Right cardiac atrium (tissue), 5 donors: ENCODE measurements at regions not wholly inside any gene's neighbourhood (a gene's known extent, or its start where the extent isn't known, plus 50 kb on each side); places are given as distances from the start of the nearest gene placed in this dataset.

Source experiments
- ATAC-seq, 2 donors: fragments of 200-7000 bp; cut with Tn5 transposase; one replicate each; pipeline versions ENCODE4 v1.8.0 to v1.9.1; 2020; ENCODE audit warnings: moderate library complexity in 2 of 2, mild to moderate bottlenecking in 1 of 2
- DNase-seq, 3 donors: peaks; one replicate each; pipeline ENCODE4 v3.0.0-alpha.2; 2020
- H3K27ac ChIP-seq: one replicate; pipeline ENCODE4 v1.5.1; 2013; ENCODE audit warnings: mild to moderate bottlenecking, low read length, control low read depth, moderate library complexity
- H3K27me3 ChIP-seq: one replicate; pipeline ENCODE4 v1.6.1; 2013; ENCODE audit not compliant: control insufficient read depth, insufficient read depth
- H3K4me1 ChIP-seq: one replicate; pipeline ENCODE4 v1.6.1; 2013; ENCODE audit warnings: low read length; ENCODE audit not compliant: control insufficient read depth, insufficient read depth
- H3K4me3 ChIP-seq: one replicate; pipeline ENCODE4 v1.5.1; 2013; ENCODE audit warnings: low read length, control low read depth
- H3K9me3 ChIP-seq: one replicate; pipeline ENCODE4 v1.6.1; 2013; ENCODE audit warnings: low read length; ENCODE audit not compliant: control insufficient read depth
- WGBS: extraction: QIAGEN DNeasy Blood & Tissue Kit; methylation state at CpG from one replicate; pipeline ENCODE4 v1.1.7; 2013; 5-methylcytosine and 5-hydroxymethylcytosine counted together
- intact Hi-C, 4 donors: fragments of 100-400 bp; cut with DNase I; formaldehyde crosslinking; loops; one replicate each; pipeline versions ENCODE4 v1.11.0 to v1.14.0; 2022 to 2023
- donor health status: healthy with polysubstance abuse.
- donor health status: DM: no; HTN: yes; CAD: no.
- donor health status: DM: no; HTN: no; CAD: no.
- donor health status: DM: no; HTN: yes; CAD: no; lungs with severe emphysema.
- donor health status: DM: yes; HTN: yes; CAD: no.

DNA sequence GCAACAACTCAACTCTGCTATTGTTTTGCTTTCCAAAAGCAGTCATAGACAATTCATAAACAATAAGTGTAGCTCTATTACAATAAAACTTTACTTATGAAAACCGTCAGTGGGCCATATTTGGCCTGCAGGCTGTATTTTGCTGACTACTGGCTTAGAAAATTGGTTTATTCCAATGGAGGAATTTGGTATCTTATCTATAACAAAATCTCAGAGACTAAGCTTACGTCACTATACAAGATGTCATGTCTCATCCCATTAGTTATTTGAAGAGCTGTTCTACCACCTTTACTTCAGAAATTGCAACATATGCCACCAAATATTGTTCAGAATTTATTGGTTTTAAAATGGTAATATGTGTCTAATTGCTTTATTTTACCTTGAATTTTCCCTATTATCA is 436.9 kb downstream of the HTR1B start:
- H3K27ac ChIP-seq, result no peak overlapping the region
- WGBS, result 60% methylated on average over 2 of the region's 2 CpGs
- H3K27me3 ChIP-seq, result no peaks in the 10 kb centered on the region
- H3K4me3 ChIP-seq, result no peak overlapping the region
- intact Hi-C loops, result no loop called here
- no peaks in the 10 kb centered on the region for H3K9me3 ChIP-seq
- ATAC-seq, result no peak
- H3K4me1 ChIP-seq, result no peaks in the 10 kb centered on the region
- DNase-seq, result no peak

DNA sequence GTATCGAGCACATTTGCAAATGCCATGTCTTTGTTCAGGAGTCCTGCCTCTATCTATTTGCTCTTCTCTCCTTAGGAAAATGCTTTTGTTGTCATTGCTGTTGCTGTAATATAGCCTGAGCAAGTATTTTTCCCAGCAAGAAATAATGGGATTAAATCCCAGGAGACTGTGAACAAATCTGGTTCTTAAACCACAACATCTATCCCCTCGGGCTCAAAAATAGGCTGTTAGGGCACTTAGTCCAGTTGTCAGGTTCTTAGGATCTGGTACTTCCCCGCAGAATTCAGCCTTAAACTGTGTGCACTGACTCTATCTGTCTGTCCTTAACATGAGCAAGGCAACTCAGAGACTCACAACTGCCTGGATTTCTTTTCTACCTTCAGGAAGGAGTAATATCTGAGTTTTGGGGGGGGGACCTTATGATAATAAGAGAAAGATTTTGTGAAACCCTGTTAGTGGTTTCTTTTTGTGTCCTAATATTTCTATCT is 437.5 kb downstream of the HTR1B start:
- Histone ChIP-seq H3K4me3 (no peak overlapping the region), H3K4me1 (no peaks in the 10 kb centered on the region), H3K9me3 (no peaks in the 10 kb centered on the region), H3K27me3 (no peaks in the 10 kb centered on the region), H3K27ac (no peak overlapping the region)
- no peak for DNase-seq
- intact Hi-C loops, result no loop called here
- 79% methylated on average over 3 of the region's 3 CpGs for WGBS
- ATAC-seq, result no peak

DNA sequence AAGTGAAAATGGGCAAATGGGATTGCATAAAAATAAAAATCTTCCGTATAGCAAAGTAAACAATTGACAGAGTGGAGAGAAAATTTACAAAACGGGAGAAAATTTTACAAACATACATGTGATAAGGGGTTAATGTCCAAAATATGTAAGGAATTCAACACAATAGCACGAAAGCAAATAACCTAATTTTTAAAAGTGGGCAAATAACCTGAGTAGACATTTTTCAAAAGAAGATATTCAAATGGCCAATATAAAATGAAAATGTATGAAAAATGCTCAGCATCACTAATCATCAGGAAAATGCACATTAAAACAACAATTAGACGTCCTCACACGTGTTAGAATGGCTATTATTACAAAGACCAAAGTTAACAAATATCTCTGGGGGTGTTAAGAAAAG is 441.5 kb downstream of the HTR1B start:
- no peak for DNase-seq
- Histone ChIP-seq H3K4me3 (no peak overlapping the region), H3K27ac (no peak overlapping the region), H3K4me1 (no peaks in the 10 kb centered on the region), H3K27me3 (no peaks in the 10 kb centered on the region), H3K9me3 (no peaks in the 10 kb centered on the region)
- ATAC-seq, result no peak
- intact Hi-C loops, result no loop called here
- WGBS, result 45% methylated on average over 5 of the region's 5 CpGs

DNA sequence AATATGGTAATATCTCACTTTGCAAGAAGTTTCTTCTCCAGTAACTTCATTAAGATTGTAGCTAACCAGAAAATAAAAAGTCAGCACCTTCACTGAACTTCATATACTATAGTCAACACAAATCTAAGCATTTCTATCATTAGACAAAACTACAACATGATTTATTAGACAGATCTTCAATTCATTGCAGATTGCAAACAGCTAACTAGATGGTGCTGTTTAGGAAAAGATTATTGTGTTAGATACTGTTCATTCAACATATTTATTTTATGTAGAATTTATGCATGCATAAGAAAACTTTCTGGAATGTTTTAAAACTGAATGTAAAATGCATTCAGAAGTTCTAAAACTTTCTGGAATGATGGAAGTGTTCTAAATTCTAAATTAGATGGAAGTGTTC is 442.1 kb downstream of the HTR1B start:
- ATAC-seq (no peak), DNase-seq (no peak)
- Histone ChIP-seq H3K4me3 (no peak overlapping the region), H3K4me1 (no peaks in the 10 kb centered on the region), H3K27ac (no peak overlapping the region), H3K27me3 (no peaks in the 10 kb centered on the region), H3K9me3 (no peaks in the 10 kb centered on the region)
- intact Hi-C loops, result no loop called here

DNA sequence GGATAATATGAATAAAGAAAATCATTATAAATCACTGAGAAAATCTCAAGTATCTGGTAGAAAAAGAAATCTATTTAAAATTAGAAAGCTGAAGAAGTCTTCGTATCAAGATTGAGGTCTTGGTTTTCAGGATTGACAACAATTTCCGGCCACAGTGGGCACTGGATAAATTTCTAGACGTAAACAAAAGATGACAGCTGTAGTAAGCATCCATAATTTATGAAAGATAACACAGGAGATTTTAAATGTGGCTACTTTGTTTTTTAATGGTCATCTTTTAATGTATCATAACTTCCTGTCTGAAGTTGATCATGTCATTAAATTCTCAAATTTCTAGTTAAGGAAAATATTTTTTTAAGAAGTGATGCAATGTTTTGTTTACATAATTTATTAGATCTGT is 444.2 kb downstream of the HTR1B start:
- WGBS, result 82% methylated on average over 3 of the region's 3 CpGs
- Histone ChIP-seq H3K4me3 (no peak overlapping the region), H3K27me3 (no peaks in the 10 kb centered on the region)

DNA sequence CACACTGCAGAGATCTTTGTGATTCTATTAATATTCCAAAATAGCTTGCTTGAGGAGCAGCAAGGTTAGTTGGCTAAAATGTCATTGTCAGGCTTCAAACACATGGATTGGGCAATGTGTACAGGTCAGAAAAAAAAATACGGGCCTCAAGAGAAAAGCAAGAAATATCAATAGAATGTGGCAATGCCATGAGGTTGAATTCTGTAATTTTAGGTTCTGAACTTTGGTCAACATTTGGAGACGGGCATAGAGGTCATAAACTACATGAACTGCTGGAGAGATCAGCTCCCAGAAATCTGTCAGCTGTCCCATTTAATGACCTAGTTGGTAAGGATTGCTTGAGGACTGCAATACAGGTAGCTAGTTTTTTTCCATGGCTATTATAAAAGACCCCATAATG is 445.8 kb downstream of the HTR1B start:
- H3K27ac ChIP-seq, result no peak overlapping the region
- ATAC-seq (no peak), DNase-seq (no peak)
- H3K4me1 ChIP-seq, result no peaks in the 10 kb centered on the region
- H3K4me3 ChIP-seq, result no peak overlapping the region
- 78% methylated on average over 2 of the region's 2 CpGs for WGBS
- no peaks in the 10 kb centered on the region for H3K9me3 ChIP-seq
- intact Hi-C loops, result no loop called here
- H3K27me3 ChIP-seq, result no peaks in the 10 kb centered on the region

More for the DNA sequence above, 444.2 kb downstream of the HTR1B start:
- ATAC-seq (no peak), DNase-seq (no peak)
- Histone ChIP-seq H3K9me3 (no peaks in the 10 kb centered on the region), H3K27ac (no peak overlapping the region), H3K4me1 (no peaks in the 10 kb centered on the region)
- intact Hi-C loops, result no loop called here

DNA sequence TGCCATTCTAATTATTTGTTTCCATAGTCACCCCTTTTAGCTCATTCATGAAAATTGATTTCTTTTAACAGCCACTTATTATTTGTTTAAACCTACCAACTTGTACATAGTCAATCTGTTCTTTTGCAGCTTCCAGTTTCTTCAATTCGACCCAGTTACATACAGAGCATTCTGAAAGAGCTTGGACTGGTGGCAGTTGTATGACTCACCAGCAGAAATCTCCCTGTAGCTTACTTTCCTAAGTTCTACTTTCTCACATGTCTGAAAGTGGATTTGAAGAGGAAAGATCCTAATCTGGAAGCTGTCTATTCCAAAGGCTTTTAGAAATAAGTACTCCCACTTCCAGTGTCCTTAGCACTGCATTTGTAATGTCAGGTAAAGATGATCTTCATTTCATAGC is 447.9 kb downstream of the HTR1B start:
- Histone ChIP-seq H3K4me1 (no peaks in the 10 kb centered on the region), H3K27me3 (no peaks in the 10 kb centered on the region), H3K27ac (no peak overlapping the region), H3K4me3 (no peak overlapping the region), H3K9me3 (no peaks in the 10 kb centered on the region)
- WGBS, result 36% methylated on average over 1 of the region's 1 CpG
- ATAC-seq (peak in 1 of 2 donors; percentile 68), DNase-seq (no peak)
- intact Hi-C loops, result no loop called here

DNA sequence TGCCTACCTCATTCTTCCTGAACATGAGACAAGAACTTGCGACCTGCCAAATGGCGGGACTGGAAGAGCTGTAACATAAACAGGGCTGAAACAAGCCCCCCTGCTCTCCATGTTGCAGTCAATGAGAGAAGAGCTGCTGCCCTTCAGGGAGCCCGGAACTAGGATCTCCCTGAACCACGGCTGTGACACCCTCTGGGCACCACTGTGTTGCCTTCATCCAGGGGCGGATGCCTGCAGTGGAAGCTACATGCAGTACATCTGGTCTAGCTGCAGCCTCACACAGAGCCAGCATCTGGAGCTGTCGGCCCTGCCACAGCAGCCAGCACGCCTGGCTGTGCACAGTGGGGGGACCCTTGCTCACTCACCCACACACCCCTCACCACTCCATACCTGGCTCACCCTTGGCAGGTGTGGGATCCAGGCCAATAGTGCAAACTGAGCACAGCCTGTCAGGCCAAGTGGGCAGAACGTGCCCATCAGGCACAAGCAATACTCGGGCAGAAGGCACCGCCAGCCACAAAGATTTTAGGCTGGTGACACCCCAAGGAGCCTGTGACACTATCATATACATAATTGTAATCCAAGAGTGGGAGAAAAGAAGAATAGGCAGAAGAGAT is 451.3 kb downstream of the HTR1B start:
- DNase-seq (peak in 1 of 3 donors; percentile 24), ATAC-seq (no peak)
- Histone ChIP-seq H3K9me3 (no peaks in the 10 kb centered on the region), H3K27ac (no peak overlapping the region), H3K4me1 (no peaks in the 10 kb centered on the region), H3K4me3 (no peak overlapping the region), H3K27me3 (no peaks in the 10 kb centered on the region)
- 90% methylated on average over 10 of the region's 10 CpGs for WGBS
- intact Hi-C loops, result no loop called here

DNA sequence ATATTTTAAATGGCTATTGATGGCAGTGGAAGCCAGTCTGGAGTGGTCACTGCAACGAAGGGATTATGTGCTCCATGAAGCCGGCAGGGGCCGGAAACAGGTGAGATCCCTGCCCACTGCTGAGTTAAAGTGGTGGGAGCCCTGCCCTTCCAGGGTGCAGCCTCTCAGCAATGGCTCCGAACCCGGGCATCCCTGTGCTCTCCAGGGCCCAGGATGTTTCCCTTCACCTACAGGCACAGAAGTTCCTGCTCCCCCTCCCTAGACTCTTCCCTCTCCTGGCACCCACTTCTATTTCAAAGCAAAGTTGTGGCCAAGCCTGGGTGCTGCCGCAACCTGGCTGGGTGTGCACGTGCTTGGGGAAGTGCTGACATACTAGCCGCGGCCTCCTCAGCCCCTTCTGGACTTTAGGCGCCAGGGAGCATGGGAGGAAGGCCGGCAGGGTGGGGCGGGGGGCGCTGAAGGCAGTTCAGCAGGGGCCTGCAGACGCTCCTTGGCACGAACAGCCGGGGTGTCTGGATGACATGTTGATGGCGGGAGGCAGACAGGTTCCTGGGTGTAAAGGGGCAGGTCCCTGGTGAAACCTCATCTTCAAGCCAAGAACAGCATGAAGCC is 452.3 kb downstream of the HTR1B start:
- Histone ChIP-seq H3K9me3 (no peaks in the 10 kb centered on the region), H3K4me1 (no peaks in the 10 kb centered on the region), H3K4me3 (no peak overlapping the region), H3K27me3 (no peaks in the 10 kb centered on the region), H3K27ac (no peak overlapping the region)
- WGBS, result 88% methylated on average over 17 of the region's 17 CpGs
- intact Hi-C loops, result no loop called here
- ATAC-seq (no peak), DNase-seq (peak in 2 of 3 donors; percentile 9 to 56)

DNA sequence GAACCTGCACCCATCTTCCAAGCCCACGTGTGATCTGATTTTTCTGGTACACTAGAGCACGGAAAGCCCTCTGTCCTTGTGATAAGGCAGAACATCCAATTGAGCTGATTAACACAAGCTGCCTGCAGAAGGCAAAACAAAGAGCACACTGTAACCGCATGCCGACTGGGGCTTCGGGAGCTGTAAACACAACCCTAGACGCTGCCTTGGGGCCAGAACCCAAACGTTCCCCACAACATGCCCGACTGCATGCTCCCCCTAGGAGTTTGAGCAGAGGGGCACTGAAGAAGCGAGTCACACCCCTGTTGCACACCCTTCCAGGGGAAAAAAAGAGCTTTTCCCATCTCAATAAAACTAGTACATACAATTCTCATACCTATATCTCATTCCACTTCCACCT is 470.7 kb downstream of the HTR1B start:
- Histone ChIP-seq H3K4me1 (no peaks in the 10 kb centered on the region), H3K27ac (no peak overlapping the region), H3K4me3 (no peak overlapping the region), H3K27me3 (no peaks in the 10 kb centered on the region), H3K9me3 (no peaks in the 10 kb centered on the region)
- ATAC-seq (no peak), DNase-seq (no peak)
- intact Hi-C loops, result no loop called here
- WGBS, result 75% methylated on average over 9 of the region's 9 CpGs

DNA sequence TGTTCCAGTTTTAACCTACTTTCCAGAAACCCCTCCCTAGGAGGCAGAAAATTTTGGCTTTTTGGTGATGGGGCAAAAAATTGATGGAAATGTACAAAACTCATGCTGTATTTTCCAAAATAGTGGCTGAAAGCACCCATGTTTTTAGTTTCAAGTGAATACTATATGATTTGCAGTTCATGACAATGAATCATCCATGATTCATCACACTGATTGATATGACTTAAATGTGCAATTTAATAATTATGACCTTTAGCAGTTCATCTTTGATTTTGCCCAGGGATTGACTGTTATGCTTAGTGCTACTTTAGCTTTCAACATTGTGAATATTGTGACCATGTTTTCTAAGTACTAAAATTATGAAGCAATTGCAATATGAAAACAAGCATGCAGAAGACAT is 478.7 kb downstream of the HTR1B start:
- Histone ChIP-seq H3K27me3 (no peaks in the 10 kb centered on the region), H3K4me3 (no peak overlapping the region), H3K4me1 (no peaks in the 10 kb centered on the region), H3K27ac (no peak overlapping the region), H3K9me3 (no peaks in the 10 kb centered on the region)
- intact Hi-C loops, result no loop called here
- ATAC-seq (no peak), DNase-seq (no peak)
